A673 (cell line): ENCODE measurements at regions not wholly inside any gene's neighbourhood (a gene's known extent, or its start where the extent isn't known, plus 50 kb on each side); places are given as distances from the start of the nearest gene placed in this dataset.

Source experiments
- BruUV-seq: library from RNA; stranded (reverse); fragments of 400-500 nt; replicated peaks from 2 replicates; lab custom pipeline; 2021; lab: Mats Ljungman, UMichigan
- CTCF ChIA-PET: fragments of 300-600 bp; sonication (Branson Sonifier 250); formaldehyde crosslinking; loops from one replicate; lab custom pipeline; 2022; ENCODE audit warnings: antibody characterized with exemption; lab: Charles Lee
- POLR2A ChIA-PET: fragments of 300-600 bp; sonication (Branson Sonifier 250); formaldehyde crosslinking; loops from one replicate; lab custom pipeline; 2022; ENCODE audit warnings: antibody characterized with exemption; ENCODE audit not compliant: low non-redundant PET; lab: Charles Lee
- DNase-seq: peaks from one replicate; pipeline ENCODE4 v3.0.0-alpha.2; 2015; ENCODE audit warnings: low spot score
- H3K27ac ChIP-seq: fragments of 200-600 bp; sonication (generic); 2 replicates; pipeline ENCODE4 v1.5.1; 2016; ENCODE audit warnings: mixed run types, low read depth, mild to moderate bottlenecking, mixed read lengths, antibody characterized with exemption, low read length; ENCODE audit not compliant: poor library complexity, severe bottlenecking
- H3K27me3 ChIP-seq: fragments of 200-600 bp; sonication (generic); replicated peaks from 2 replicates; pipeline ENCODE4 v1.6.1; 2017; ENCODE audit warnings: mixed run types, low read depth, mild to moderate bottlenecking, mixed read lengths, antibody characterized with exemption, low read length; ENCODE audit not compliant: insufficient read depth, poor library complexity
- H3K36me3 ChIP-seq: fragments of 200-600 bp; sonication (generic); 2 replicates; pipeline ENCODE4 v1.6.1; 2016; ENCODE audit warnings: mixed run types, mild to moderate bottlenecking, mixed read lengths, antibody characterized with exemption, low read length; ENCODE audit not compliant: insufficient read depth, poor library complexity, severe bottlenecking
- H3K4me1 ChIP-seq: fragments of 200-600 bp; sonication (generic); 2 replicates; pipeline ENCODE4 v1.6.1; 2017; ENCODE audit warnings: mixed run types, mild to moderate bottlenecking, mixed read lengths, antibody characterized with exemption, low read length; ENCODE audit not compliant: insufficient read depth, poor library complexity, severe bottlenecking
- H3K4me3 ChIP-seq: fragments of 200-600 bp; sonication (generic); 2 replicates; pipeline ENCODE4 v1.5.1; 2016; ENCODE audit warnings: low read depth, mixed run types, mild to moderate bottlenecking, mixed read lengths, low read length; ENCODE audit not compliant: poor library complexity, severe bottlenecking
- H3K9me3 ChIP-seq: fragments of 200-600 bp; sonication (generic); 2 replicates; pipeline ENCODE4 v1.6.1; 2016; ENCODE audit warnings: mixed run types, low read depth, mild to moderate bottlenecking, mixed read lengths, antibody characterized with exemption, low read length; ENCODE audit not compliant: poor library complexity, severe bottlenecking
- EZH2 ChIP-seq: fragments of 200-600 bp; sonication (generic); IDR thresholded peaks from 2 replicates; pipeline ENCODE4 v1.6.1; 2017; ENCODE audit warnings: borderline replicate concordance, low read depth, mild to moderate bottlenecking, mixed read lengths, antibody characterized with exemption, low read length; ENCODE audit not compliant: poor library complexity, severe bottlenecking
- intact Hi-C: fragments of 100-400 bp; cut with micrococcal nuclease; formaldehyde crosslinking; loops from one replicate; pipeline ENCODE4 v1.10.0; 2022; ENCODE audit not compliant: unreplicated experiment
- TF ChIP-seq, protein P1 (sequence below): fragments of 300-800, 200-600 bp; sonication (generic); conservative IDR thresholded peaks from 2 replicates; pipeline ENCODE4 v1.5.1; 2017; ENCODE audit warnings: low read depth, mild to moderate bottlenecking, antibody characterized with exemption, low read length, moderate library complexity, mixed read lengths

DNA sequence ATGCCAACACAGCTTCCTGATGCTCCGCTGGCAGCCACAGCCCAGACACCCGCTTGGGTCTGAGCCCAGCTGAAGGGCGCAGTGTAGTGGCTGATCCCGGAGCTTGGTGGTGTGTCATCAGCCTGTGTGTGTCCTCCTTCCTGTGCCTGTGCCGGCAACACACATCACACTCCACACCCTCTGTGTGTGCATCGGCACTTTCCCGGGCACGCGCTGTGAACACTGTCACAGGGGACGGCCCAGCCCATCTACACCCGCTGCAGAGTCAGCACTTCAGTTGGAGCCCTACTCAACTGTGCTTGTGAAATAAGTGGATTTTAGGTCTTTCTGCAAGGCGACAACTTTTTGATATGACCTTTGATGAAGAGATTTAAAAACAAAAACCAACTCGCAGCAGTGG, 189.4 kb downstream of the IRX2 start:
- no peak overlapping the region for H3K4me3 ChIP-seq
- no peaks in the 10 kb centered on the region for H3K27me3 ChIP-seq
- POLR2A ChIA-PET = no interaction called here
- no peak overlapping the region for H3K27ac ChIP-seq
- no peak for TF ChIP-seq EZH2
- TF ChIP-seq, protein P1, sequence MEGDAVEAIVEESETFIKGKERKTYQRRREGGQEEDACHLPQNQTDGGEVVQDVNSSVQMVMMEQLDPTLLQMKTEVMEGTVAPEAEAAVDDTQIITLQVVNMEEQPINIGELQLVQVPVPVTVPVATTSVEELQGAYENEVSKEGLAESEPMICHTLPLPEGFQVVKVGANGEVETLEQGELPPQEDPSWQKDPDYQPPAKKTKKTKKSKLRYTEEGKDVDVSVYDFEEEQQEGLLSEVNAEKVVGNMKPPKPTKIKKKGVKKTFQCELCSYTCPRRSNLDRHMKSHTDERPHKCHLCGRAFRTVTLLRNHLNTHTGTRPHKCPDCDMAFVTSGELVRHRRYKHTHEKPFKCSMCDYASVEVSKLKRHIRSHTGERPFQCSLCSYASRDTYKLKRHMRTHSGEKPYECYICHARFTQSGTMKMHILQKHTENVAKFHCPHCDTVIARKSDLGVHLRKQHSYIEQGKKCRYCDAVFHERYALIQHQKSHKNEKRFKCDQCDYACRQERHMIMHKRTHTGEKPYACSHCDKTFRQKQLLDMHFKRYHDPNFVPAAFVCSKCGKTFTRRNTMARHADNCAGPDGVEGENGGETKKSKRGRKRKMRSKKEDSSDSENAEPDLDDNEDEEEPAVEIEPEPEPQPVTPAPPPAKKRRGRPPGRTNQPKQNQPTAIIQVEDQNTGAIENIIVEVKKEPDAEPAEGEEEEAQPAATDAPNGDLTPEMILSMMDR = no peak
- H3K4me1 ChIP-seq = no peaks in the 10 kb centered on the region
- no TSS peak for BruUV-seq
- DNase-seq = no peak
- CTCF ChIA-PET = no interaction called here
- intact Hi-C loops = no loop called here
- H3K36me3 ChIP-seq = no peaks in the 10 kb centered on the region
- peaks cover 36% of the 10 kb centered on the region for H3K9me3 ChIP-seq

DNA sequence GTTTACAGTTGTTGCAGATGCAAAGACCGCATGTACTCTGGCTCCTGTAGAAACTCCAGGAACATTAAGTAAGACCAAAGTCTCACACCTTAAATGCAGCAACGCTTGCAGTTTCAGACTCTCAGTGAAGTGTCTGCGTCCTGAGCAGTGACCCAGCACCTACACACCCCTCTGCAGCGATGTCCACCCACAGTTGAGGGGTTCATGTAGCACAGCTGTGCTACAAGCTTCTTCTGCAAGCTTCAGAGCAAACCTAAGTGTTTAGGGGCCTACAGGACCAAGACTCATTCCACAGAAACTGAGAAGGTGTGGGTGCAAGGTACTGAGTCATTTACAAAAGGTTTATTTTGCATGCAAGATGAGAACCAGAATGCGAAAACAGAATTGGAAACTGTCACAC, 191.0 kb downstream of the IRX2 start:
- no peaks in the 10 kb centered on the region for H3K27me3 ChIP-seq
- CTCF ChIA-PET = no interaction called here
- TF ChIP-seq EZH2 = no peak
- TF ChIP-seq, protein P1 = no peak
- H3K4me1 ChIP-seq = no peaks in the 10 kb centered on the region
- DNase-seq = no peak
- no peak overlapping the region for H3K4me3 ChIP-seq
- H3K36me3 ChIP-seq = no peaks in the 10 kb centered on the region
- intact Hi-C loops = no loop called here
- H3K27ac ChIP-seq = no peak overlapping the region
- BruUV-seq = no TSS peak
- POLR2A ChIA-PET = no interaction called here
- H3K9me3 ChIP-seq = peaks cover 36% of the 10 kb centered on the region

- Histone ChIP-seq H3K27ac (no peak overlapping the region), H3K4me3 (no peak overlapping the region), H3K36me3 (no peaks in the 10 kb centered on the region), H3K9me3 (peaks cover 38% of the 10 kb centered on the region), H3K27me3 (no peaks in the 10 kb centered on the region), H3K4me1 (no peaks in the 10 kb centered on the region)
- CTCF ChIA-PET = no interaction called here
- POLR2A ChIA-PET = no interaction called here
- no peak for DNase-seq
- intact Hi-C loops = no loop called here
- no TSS peak for BruUV-seq
- TF ChIP-seq, protein P1 = no peak
- no peak for TF ChIP-seq EZH2
Measured at GRCh38 chr5:2557435-2557834, 194.0 kb downstream of the IRX2 start.
